Fibroblast of skin of left quadriceps (primary cell): ENCODE measurements at regions not wholly inside any gene's neighbourhood (a gene's known extent, or its start where the extent isn't known, plus 50 kb on each side); places are given as distances from the start of the nearest gene placed in this dataset.
"Not testable (repeated sequence)": the region's sequence is repeated elsewhere in the genome, so short reads cannot be mapped to it uniquely, and the experiment has no call there.

ENCODE experiments used
- DNase-seq, 2 experiments: peaks; one replicate each; pipeline ENCODE4 v3.0.0-alpha.2; 2013; ENCODE audit warnings: low read depth in 2 of 2

DNA sequence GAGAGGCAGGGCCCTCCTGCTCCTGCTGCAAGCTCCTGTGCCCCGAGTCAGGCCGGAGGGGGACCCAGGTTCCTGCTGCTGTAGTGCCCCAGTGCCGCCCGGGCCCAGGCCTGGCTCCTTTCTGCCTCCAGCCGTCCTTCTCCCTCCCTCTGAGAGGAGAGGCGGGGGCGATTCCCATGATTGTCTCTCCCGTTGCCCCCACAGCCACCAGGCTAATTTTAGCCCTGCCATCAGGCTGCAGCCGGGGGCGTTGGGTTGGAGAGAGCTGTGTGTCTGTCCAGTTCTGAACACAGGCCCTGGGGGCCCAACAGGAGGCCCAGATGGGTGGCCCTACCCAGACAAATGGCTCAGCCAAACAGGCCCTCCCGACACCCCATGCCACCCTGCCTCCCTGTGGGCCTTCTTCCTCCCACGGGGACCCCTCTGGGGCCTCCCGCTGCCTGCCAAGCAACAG lies 214.8 kb downstream of the TBC1D2B start:
- no peak for DNase-seq

DNA sequence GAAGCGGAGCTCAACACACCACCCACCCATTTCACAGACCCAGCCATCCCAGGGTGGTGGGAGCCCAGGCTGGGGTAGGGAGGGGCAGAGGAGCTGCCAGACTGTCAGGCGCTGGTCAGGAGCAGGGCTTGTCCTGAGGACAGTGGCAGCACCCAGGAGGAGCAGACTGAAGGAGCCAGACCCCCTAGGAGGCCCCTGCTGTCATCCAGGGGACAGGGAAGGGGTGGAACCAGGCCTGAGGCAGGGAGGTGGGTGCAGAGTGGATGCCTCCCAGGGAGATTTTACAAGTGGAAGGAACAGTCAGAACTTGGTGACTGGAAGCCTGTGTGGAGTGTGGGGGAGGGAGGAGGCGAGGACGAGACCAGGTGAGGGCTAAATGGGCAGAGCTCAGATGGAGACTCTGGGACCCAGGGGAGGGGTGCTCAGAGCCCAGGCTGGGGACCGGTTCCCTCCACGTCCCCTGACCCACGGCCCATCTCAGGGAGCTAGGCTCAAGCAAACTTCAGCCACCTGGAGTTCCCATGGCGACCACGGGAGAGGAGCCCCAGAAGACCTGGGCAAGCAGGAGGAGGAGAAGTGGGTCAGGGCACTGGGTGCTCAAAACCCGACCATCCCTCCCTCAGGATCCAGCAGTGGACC lies 215.4 kb downstream of the TBC1D2B start:
- not testable (repeated sequence) for DNase-seq

DNA sequence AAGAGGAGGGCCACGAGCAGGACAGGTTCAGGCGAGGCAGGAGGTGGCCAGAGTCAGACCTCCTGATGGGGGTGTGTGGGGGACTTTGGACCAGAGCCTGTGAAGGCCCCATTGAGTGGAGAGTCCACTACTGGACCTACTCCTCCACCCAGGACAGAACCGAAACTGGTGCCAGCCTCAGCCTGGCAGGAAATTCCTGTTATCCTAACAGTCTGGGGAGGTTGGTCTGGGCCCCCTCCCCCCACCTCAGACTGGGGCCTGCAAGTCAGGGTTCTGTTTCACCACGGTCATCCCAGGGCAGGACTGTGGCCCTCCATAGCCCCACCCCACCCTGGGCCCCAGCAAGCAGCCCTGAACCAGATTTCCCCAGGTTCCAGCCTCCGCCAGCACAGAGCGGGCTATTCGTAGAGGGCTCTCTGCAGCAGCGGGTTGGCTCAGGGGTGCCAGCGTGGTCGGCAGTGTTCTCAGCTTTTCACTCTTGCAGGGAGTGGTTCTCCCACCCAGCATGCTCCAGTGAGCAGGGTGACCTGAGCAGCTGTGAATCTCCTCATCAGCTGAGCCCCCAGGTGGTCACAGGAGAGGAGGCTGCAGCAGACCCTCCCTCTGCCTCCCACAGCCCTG lies 217.3 kb downstream of the TBC1D2B start:
- no peak for DNase-seq

DNA sequence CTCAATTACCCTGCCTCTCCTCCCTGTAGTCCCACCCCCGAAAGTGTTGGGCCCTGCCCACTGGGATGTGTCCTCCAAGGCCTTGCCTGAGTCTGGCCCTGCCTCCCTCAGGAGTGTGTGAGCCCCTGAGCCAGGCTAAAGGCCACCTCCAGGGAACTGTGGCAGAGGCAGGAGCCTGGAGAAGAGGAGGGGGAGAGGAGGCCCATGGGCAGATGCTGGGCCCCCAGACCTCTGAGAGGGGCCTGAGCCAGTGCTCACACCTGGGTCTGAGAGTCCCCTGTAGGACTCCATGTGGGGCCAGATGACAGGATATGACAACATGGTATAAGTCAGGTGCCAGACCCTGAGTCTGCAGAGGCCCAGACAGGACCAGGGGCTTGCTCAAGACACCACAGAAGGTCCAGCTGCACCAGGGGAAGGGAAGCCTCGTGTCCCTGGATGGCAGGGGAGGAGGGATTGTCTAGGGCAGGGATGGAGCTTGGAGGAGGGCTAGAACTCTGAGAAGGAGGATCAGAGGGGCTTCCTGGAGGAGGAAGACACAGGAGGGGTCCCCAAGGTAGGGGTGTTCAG lies 217.9 kb downstream of the TBC1D2B start:
- no peak for DNase-seq

DNA sequence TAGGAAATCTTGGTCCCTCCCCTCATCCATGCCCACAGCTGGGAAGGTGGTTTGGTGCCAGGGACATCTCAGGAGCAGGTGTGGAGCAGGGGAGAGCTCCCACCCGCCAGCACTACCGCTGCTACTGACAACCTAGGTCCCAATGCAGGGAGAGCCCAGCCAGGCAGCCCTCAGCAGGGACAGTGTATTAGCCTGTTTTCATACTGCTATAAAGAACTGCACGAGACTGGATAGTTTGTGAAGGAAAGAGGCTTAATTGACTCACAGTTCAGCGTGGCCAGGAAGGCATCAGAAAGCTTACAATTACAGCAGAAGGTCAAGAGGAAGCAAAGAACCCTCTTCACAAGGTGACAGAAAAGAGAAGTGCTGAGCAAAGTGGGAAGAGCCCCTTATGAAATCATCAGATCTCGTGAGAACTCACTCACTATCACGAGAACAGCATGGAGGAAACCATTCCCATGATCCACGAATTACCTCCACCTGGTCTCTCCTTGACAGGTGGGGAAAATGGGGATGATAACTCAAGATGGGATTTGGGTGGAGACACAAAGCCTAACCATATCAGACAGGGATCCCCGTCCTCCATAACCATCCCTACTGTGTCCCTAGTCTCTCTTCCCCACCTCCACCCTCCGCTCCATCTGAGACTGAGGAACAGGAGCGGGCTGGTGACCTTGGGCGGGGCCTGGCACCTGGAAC lies 218.6 kb downstream of the TBC1D2B start:
- DNase-seq, result no peak

DNA sequence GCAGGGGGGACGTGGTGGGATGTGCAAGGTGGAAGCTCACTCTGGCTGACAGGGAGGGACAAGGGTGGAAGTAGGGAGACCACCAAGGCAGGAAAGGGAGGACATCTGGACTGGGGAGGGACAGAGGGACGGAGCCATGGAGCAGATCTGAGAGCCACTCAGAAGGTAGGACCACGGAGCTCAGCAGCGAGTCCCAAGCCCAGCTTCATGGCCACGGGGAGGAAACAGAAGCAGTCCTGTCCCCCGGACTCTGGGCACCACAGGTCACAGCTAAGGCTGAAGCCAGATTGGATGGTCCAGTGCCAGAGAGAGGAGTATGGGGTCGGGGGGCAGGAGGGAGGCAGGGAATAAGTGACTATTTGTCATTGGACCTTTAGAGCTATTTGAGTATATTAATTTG lies 220.1 kb downstream of the TBC1D2B start:
- no peak for DNase-seq

DNA sequence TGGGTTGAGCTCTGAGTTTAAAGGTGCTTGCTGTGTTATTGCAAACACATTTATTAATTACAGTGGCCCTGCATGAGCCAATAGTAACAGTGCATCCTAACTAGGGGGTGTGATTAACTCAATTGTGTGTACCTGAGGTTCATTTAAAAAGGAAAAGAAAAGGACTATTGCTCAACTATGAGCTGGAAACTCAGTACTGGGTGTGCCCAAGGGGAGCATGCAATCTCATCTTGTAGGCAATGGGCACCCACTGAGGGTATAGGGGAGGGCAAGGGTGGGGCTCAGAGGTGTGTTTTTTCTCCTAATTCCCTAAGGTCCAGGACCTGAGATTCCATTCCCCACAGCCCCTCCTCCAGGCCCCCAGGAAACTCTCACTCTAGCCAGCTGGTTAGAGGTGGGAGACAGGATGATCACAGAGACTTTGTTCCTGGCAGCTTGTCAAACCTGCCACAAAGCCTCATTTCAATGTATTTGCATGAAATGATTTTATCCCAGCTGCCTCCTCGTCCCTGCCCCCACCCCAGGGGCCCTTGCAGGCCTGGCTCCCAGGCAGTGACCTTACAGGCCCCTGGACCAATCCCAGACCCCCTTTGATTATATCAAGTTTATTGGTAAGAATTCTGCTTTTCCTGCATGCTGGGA lies 220.7 kb downstream of the TBC1D2B start:
- no peak for DNase-seq

DNA sequence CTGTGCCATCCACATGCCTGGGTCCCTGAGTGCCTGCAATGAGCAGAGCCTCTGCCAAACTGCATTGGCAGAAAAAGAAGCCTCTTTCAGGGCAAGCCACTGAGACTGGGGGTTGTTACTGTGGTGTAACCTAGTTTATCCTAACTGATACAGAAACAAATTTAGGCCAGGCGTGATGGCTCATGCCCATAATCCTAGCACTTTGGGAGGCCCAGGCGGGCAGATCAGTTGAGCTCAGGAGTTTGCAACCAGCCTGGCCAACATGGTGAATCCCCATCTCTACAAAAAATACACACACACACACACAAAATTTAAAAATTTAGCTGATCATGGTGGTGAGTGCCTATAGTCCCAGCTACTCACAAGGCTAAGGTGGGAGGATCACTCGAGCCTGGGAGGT lies 221.6 kb downstream of the TBC1D2B start:
- no peak for DNase-seq

DNA sequence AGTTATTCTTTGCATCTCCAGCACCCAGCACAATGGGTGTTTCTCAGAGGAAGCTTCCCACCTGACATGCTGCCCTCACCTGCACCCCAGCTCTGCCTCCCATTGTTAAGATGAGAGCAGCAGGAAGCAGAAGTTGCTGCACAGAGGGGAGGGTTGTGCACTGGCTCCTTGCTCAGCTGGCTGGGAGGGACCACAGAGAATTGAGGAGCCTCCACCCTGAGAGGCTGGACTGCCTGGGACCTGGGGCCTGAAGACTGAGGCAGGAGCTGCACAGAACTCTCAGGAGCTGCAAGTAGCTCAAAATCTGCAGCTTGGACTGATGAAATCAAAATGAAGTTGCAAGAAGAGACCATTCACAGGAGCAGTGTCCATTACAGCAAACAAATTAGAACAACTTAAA lies 222.3 kb upstream of the LINGO1 start:
- DNase-seq, result no peak

DNA sequence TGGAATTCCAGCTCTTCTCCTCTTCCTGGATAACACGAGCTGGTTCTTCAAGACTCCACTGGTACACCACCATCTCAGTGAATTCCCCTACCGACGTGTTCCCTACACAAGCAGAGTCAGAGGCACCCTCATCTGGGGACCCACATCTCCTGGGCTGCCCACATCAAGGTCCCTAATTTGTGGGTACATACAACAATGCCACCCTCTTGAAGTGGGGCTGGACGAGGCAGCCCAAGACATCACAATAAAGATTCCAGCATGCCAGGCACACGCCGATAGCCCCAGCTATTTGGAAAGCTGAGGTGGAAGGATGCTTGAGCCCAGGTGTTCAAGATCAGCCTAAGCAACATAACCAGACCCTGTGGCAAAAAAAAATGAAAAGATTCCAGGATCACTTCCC lies 221.2 kb upstream of the LINGO1 start:
- no peak for DNase-seq

DNA sequence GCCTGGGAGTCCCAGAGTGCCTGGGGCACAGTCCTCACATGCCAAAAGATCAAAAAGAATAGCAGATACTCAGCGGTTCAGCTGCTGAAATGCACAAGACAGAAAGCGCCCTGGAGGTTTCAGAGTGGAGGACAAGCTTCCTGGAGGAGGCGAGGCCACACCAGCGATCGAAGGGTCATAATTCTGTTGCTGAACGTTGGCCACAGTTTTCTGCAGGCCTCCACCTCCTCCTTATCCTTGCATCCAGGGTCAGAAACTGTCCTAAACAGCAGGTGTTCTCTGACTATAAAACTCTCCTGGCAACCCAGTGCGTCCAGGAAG lies 220.3 kb upstream of the LINGO1 start:
- no peak for DNase-seq

DNA sequence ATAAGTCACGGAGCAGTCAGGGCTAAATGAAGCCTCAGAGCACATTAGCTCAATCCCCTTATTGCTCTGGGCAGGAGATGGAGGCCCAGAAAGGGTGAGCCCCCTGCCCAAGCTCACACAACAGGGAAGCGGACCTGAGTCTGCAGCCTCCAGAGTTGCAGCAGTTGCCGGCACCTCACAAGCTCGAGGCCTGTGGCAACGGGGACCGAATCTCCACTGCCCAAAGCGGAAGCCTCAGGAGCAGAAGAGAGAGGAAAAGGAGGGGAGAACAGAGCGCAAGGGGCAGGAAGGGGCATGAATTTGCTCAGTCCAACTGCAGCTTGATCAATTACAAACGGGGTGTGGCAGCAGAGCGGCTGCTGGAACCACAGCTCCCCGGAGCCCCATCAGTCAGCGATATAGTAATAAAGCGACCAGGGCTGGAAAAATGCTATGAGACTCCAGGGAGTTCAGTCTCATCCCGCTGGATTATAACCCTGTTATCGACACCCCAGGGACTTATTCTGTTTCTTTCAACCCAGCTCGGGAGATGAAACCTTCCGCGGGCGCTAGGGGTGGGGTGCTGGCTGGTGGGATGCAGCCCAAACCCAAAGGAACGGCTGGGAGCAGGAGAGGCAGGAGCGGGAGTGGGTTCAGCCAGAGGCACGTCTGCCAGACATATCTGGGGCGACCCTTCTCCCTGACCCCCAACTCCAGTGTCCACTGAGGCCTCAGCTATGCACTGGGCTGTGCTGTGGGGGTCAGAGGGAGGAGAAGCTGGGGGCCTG lies 219.7 kb upstream of the LINGO1 start:
- no peak for DNase-seq

DNA sequence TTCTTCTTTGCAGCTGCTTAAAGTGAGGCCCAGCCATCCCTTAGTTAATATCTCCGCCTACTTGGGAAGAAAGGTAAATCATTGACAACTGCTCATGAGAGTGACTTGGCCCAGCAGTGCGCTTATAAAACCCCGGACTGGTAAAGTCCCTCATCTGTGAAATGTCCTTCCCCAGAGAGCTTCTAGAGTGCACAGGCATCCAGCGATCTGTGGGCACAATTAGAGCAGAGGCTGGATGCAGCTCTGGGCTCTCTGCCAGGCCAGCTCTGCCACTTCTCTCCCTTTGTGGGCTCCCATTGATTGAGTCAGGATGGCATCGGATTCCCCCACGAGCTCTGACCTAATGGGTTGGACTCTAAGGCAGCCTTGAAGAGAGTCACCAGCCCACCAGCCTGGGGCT lies 219.0 kb upstream of the LINGO1 start:
- DNase-seq, result no peak

DNA sequence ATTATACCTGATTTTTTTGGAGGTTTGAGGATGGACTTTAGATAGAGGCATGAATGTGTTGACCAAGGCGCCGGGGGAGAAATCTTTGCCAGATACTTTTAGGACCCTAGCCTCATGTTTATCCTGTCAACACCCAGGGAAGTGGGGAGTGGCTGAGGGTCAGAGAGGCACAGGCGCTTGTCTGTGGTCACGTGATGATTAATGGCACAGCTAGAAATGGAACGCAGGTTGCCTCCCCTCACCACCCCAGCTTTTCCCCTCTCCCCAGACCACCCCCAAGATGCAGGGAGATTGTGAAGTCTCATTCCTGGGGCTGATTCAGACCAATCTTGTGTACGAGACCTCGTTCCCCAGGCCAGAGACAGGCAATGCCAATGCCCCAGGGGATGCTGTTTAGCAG lies 218.4 kb upstream of the LINGO1 start:
- DNase-seq, result no peak

DNA sequence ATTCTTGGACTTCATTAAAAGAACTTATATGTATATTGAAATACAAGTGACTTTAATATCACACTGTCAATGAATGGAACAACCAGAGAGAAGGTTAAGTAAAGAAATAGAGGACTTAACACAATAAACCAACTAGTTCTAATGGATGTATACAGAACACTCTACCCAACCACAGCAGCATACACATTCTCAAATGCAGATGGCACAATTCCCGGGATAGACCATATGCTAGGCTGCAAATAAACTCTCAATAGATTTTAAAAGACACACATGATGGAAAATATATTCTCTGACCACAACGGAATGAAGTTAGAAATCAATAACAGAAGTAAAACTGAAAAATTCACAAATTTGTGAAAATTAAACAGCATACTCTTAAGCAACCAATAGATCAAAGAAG lies 214.3 kb upstream of the LINGO1 start:
- no peak for DNase-seq

DNA sequence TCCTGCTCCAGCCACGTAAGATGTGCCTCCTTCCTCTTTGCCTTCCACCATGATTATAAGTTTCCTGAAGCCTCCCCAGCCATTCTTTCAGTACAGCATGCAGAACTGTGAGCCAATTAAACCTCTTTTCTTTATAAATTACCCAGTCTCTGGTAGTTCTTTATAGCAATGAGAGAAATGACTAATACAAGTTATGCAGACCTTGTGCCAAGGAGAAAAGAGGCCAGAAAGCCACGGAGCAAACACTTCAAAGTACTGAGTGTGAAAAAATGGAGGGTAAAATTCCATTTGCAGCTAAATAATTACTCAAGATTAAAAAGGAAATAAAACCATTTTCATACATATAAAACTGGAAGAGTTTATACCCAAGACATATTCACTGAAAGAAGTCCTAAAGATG lies 213.6 kb upstream of the LINGO1 start:
- no peak for DNase-seq

DNA sequence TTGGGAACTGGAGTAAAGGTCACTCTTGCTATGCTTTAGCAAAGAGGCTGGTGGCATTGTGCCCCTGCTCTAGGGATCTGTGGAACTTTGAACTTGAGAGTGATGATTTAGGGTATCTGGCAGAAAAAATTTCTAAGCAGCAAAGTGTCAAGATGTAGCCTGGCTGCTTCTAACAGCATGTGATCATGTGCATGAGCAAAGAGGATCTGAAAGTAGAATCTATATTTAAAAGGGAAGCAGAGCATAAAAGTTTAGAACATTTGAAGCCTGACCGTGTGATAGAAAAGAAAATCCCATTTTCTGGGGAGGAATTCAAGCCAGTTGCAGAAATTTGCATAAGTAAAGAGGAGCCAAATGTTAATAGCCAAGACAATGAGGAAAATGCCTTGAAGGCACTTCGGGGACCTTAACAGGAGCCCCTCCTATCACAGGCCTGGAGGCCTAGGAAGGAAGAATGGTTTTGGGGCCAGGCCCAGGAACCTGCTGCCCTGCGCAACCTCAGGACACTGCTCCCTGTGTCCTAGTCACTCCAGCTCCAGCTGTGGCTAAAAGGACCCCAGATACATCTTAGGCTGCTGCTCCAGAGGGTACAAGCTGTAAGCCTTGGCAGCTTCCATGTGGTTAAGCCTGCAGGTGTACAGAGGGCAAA lies 212.2 kb upstream of the LINGO1 start:
- no peak for DNase-seq

DNA sequence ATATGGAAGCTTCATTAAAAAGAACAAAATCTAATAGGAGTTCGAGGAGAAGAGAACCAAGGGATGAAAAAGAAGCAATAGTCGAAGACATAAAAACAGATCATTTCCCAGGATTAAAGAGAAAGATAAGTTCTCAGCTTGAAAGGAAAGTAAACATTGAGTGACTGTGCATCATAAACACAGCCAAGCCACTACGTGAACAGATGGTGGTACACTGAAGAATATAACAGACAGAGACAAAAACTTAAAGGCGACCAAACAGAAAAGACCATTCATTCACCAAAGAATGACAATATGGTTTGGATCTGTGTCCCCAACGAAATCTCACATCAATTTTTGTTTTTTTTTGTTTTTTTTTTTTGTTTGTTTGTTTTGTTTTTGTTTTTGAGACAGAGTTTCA lies 210.8 kb upstream of the LINGO1 start:
- DNase-seq, result no peak

DNA sequence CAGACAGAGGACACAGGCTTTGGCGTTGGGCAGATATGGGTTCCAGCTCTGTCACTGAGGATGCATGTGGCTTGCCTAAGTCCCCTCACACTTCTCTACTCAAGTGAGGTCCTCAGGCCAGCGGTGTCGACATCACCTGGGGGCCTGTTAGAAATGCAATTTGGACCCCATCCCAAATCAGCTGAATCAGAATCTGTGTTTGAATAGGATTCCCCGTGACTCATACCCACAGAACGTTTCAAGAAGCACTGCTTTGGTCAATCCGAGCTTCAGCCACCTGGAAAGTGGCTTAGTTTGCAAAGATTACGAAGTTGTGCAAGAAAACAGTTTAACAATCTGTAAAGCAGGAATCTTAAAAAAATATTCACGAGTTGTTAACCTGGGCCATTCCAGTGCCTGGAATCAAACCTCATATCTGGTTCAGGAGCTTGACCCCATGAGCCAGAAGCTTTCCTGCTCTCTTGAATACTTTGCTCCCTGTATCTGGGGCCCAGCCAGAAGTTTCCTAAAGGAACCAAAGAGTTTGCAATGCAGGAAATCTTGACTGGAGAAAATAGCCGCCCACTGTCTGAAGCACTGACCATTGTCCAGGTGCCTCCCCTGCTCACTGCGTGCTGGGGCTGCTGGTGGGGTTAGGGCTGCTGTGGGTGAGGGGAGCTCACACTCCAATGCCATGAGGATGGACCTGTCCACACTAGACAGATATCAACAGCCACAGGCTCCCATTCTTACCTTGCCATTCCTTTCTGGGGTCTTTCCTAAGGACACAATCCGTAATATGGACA lies 208.5 kb upstream of the LINGO1 start:
- DNase-seq, result peak; percentile 32 to 46
